ENCODE measurements at regions not wholly inside any gene's neighbourhood (a gene's known extent, or its start where the extent isn't known, plus 50 kb on each side); places are given as distances from the start of the nearest gene placed in this dataset.

DNA sequence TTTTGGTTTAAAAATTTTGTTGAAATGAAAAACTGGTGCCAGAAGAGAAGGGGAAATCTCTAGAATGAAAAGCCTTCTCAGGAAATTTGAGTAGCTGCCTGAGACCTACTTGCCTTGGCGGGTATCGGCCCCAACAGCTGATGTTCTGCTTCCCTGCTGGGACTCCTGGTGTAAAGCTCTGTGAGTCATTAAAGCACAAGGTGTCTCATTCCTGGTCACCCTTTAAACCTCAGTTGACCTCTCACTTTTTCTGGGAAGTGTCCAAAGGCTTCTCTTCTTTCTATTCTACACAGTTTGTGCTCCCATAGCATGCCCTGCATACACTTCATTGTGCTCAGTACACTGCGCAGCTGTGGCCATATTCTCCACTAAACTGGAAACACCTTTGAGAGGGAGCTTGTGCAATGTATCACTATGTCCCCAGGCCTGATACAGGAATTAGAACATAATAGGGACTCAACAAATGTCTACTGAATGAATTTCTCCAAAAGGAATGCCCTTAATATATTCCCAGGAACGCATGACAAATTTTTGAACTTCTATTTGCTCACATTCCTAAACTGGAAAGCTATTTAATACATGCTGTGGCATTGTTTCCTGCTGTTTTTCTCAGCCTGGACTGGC, 303.9 kb downstream of the SDHAF3 start:
- TF ChIP-seq, protein P1, sequence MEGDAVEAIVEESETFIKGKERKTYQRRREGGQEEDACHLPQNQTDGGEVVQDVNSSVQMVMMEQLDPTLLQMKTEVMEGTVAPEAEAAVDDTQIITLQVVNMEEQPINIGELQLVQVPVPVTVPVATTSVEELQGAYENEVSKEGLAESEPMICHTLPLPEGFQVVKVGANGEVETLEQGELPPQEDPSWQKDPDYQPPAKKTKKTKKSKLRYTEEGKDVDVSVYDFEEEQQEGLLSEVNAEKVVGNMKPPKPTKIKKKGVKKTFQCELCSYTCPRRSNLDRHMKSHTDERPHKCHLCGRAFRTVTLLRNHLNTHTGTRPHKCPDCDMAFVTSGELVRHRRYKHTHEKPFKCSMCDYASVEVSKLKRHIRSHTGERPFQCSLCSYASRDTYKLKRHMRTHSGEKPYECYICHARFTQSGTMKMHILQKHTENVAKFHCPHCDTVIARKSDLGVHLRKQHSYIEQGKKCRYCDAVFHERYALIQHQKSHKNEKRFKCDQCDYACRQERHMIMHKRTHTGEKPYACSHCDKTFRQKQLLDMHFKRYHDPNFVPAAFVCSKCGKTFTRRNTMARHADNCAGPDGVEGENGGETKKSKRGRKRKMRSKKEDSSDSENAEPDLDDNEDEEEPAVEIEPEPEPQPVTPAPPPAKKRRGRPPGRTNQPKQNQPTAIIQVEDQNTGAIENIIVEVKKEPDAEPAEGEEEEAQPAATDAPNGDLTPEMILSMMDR (conservative IDR thresholded peaks at IDR 0.05): no peak
- no peak for TF ChIP-seq EZH2 (IDR thresholded peaks at IDR 0.05; ENCODE audit: low read depth)
